Motor neuron (in vitro differentiated cells): ENCODE measurements at regions not wholly inside any gene's neighbourhood (a gene's known extent, or its start where the extent isn't known, plus 50 kb on each side); places are given as distances from the start of the nearest gene placed in this dataset.

Source experiments
- ATAC-seq, 8 experiments: fragments of 200-7000 bp; cut with Tn5 transposase; replicated peaks in 6 of 8; 2 replicates each; pipeline ENCODE4 v1.8.0; 2021; ENCODE audit warnings: mild to moderate bottlenecking in 8 of 8, moderate library complexity in 8 of 8
- H3K27ac ChIP-seq, 2 donors: fragments of 250-450 bp; sonication (Bioruptor Pico); 2 replicates each; pipeline ENCODE4 v1.9.0; 2021; ENCODE audit warnings: antibody characterized with exemption in 2 of 2, mild to moderate bottlenecking in 2 of 2, moderate library complexity in 1 of 2
- H3K4me1 ChIP-seq, 2 donors: fragments of 250-450 bp; sonication (Bioruptor Pico); replicated peaks in 1 of 2; 2 replicates each; pipeline ENCODE4 v1.6.1; 2021; ENCODE audit warnings: antibody characterized with exemption in 2 of 2, mild to moderate bottlenecking in 2 of 2, moderate library complexity in 1 of 2
- H3K4me3 ChIP-seq, 5 donors: fragments of 250-450 bp; sonication (Bioruptor Pico); 2 replicates each; pipeline ENCODE4 v1.9.0; 2021; ENCODE audit warnings: antibody characterized with exemption in 5 of 5, mild to moderate bottlenecking in 5 of 5, moderate library complexity in 4 of 5
- WGBS, 10 experiments: fragments of 450-650 bp; shearing (Covaris generic); methylation state at CpG; one replicate each; pipeline ENCODE4 v1.0.0; 2022; 5-methylcytosine and 5-hydroxymethylcytosine counted together
- in situ Hi-C, 9 experiments: fragments of 400-800 bp; cut with MboI; loops; one replicate each; pipeline ENCODE4 v1.15.0; 2021; ENCODE audit warnings: low sequenced_read_pairs in 9 of 9, low pct_unique_long_range_greater_than_20kb in 2 of 9; ENCODE audit not compliant: unreplicated experiment in 9 of 9

- Histone ChIP-seq H3K4me3 (no peak overlapping the region), H3K4me1 (no peaks in the 10 kb centered on the region), H3K27ac (no peak overlapping the region)
- WGBS, 10 experiments = 33 to 100% (median 76%) methylated on average over 1 to 3 of the region's 3 CpGs; no CpG with 5 or more reads in 1 of the 10 experiments
- ATAC-seq = no peak
- in situ Hi-C loops = no loop called here
Measured at GRCh38 chr2:111647359-111647758, 236.6 kb downstream of the ANAPC1 start.

DNA sequence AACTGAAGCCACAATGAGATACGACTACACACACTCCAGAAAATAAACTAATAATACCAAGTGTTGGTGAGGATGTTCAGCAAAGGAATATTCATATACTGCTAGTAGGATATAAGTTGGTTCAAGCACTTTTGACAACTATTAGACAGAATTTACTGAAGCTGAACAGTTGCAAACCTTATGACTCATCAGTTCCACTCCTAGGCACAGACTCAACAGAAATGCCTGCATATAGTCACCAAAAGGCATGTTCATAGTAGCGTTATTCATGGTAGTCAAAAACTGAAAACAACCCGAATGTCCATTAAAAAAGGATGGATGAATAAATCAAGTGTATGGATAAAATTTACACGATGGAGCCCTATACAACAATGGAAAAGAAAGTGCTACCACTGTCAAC is 232.0 kb downstream of the ANAPC1 start:
- 27 to 100% (median 87%) methylated on average over 1 to 4 of the region's 4 CpGs for WGBS, 10 experiments
- in situ Hi-C loops = no loop called here

DNA sequence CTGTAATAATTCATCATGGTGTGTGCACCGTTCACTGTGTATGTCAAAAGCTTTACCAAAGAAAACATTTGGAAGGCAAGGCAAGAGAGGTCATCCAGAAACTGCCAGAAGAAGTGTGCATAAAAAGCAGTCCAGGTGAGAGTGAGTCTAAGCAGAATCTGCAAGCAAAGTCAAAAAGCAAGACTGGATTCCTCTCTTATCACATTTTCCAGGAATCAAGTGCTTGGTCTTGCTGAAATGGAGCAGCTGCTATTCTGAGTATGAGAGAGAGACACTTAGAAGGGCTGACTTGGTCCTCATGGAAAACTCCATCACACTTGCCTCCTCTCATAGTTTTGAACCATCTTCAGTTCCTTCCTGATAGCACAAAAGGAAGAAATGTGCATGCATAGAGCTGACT is 231.3 kb downstream of the ANAPC1 start:
- whole genome bisulfite sequencing, 10 experiments = 0 to 100% (median 67%) methylated on average over 1 of the region's 1 CpG; no CpG with 5 or more reads in 5 of the 10 experiments
- no peak overlapping the region for H3K4me3 ChIP-seq
- no peak for ATAC-seq
- H3K27ac ChIP-seq = no peak overlapping the region
- in situ Hi-C loops = no loop called here
- H3K4me1 ChIP-seq = no peaks in the 10 kb centered on the region

More for the DNA sequence above, 232.0 kb downstream of the ANAPC1 start:
- peak in 2 of 8 experiments; percentile 86 to 88 for ATAC-seq
- H3K27ac ChIP-seq = no peak overlapping the region
- no peak overlapping the region for H3K4me3 ChIP-seq
- no peaks in the 10 kb centered on the region for H3K4me1 ChIP-seq

- H3K27ac ChIP-seq = no peak overlapping the region
- in situ Hi-C loops = no loop called here
- WGBS, 10 experiments = 13 to 100% (median 71%) methylated on average over 1 of the region's 1 CpG; no CpG with 5 or more reads in 5 of the 10 experiments
Measured at GRCh38 chr2:111653103-111653624, 230.8 kb downstream of the ANAPC1 start.

GRCh38 chr2:111653913-111654312 is 230.1 kb downstream of the ANAPC1 start:
- H3K27ac ChIP-seq = no peak overlapping the region
- H3K4me3 ChIP-seq = no peak overlapping the region
- in situ Hi-C loops = no loop called here
- ATAC-seq = no peak
- WGBS, 10 experiments = 60 to 100% (median 83%) methylated on average over 1 to 2 of the region's 4 CpGs; no CpG with 5 or more reads in 5 of the 10 experiments
- H3K4me1 ChIP-seq = no peaks in the 10 kb centered on the region

More at GRCh38 chr2:111653103-111653624, 230.8 kb downstream of the ANAPC1 start:
- Histone ChIP-seq H3K4me3 (no peak overlapping the region), H3K4me1 (no peaks in the 10 kb centered on the region)
- ATAC-seq = no peak

- Histone ChIP-seq H3K4me1 (no peaks in the 10 kb centered on the region), H3K4me3 (no peak overlapping the region), H3K27ac (no peak overlapping the region)
- ATAC-seq = no peak
- in situ Hi-C loops = no loop called here
- WGBS, 10 experiments = 13 to 100% (median 83%) methylated on average over 1 to 3 of the region's 5 CpGs; no CpG with 5 or more reads in 3 of the 10 experiments
Measured at GRCh38 chr2:111654829-111655228, 229.2 kb downstream of the ANAPC1 start.

DNA sequence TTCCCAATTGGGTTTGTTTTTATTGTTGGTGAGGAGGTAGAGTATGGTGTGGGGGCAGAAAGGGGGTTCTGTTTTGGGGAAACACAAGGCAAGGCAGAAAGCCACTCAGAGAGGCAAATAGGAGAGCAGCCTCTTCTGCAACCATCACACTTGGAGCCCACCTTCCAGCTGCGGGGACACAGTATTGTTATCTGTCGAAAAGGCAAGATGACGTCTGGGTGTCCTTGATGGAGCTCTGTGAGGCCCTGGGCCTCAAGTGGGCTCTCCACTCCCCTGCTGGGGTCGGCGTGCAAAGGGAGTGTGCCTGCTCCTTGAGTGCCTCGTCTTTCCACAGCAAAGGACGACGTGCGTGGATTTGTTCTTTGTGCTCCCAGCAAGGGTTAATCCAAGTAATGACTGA is 227.6 kb downstream of the ANAPC1 start:
- ATAC-seq = no peak
- Histone ChIP-seq H3K4me1 (no peaks in the 10 kb centered on the region), H3K4me3 (no peak overlapping the region), H3K27ac (no peak overlapping the region)
- in situ Hi-C loops = no loop called here
- 78 to 100% (median 95%) methylated on average over 1 to 9 of the region's 9 CpGs; no CpG with 5 or more reads in 2 of the 10 experiments for WGBS, 10 experiments

DNA sequence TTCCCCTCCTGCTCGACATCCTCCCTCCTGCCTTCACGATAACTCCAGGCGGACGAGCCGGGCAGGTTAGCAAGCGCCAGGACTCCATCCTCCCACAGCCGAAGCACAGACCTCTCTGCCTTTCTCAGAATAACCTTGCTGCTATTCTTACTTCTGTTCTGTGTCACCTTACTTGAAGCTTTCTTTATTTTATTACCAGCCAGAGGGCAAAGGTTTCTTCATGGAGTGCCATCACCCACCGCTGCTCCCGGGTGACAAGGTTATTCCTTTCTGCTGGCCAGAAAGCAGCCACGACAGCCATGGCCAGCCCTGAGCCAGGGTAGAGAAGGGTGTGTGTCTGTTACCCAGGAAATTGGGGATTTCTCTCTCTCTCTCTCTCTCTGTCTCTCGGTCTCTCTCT is 227.1 kb downstream of the ANAPC1 start:
- H3K4me1 ChIP-seq = no peaks in the 10 kb centered on the region
- H3K4me3 ChIP-seq = no peak overlapping the region
- in situ Hi-C loops = no loop called here
- ATAC-seq = no peak
- 80 to 100% (median 86%) methylated on average over 1 to 10 of the region's 11 CpGs; no CpG with 5 or more reads in 3 of the 10 experiments for WGBS, 10 experiments
- no peak overlapping the region for H3K27ac ChIP-seq

- WGBS, 10 experiments = 50 to 96% (median 80%) methylated on average over 1 to 7 of the region's 8 CpGs; no CpG with 5 or more reads in 2 of the 10 experiments
- Histone ChIP-seq H3K4me1 (no peaks in the 10 kb centered on the region), H3K27ac (no peak overlapping the region), H3K4me3 (no peak overlapping the region)
- no peak for ATAC-seq
- in situ Hi-C loops = no loop called here
Measured at GRCh38 chr2:111657351-111657975, 226.5 kb downstream of the ANAPC1 start.

GRCh38 chr2:111659361-111660333 is 224.3 kb downstream of the ANAPC1 start:
- no peak overlapping the region for H3K27ac ChIP-seq
- in situ Hi-C loops = no loop called here

GRCh38 chr2:111660811-111661210 is 223.2 kb downstream of the ANAPC1 start:
- ATAC-seq = no peak
- no peak overlapping the region for H3K4me3 ChIP-seq
- in situ Hi-C loops = no loop called here
- no peak overlapping the region for H3K27ac ChIP-seq
- WGBS, 10 experiments = 81 to 100% (median 93%) methylated on average over 3 to 5 of the region's 5 CpGs
- H3K4me1 ChIP-seq = no peaks in the 10 kb centered on the region

More at GRCh38 chr2:111659361-111660333, 224.3 kb downstream of the ANAPC1 start:
- Histone ChIP-seq H3K4me3 (no peak overlapping the region), H3K4me1 (no peaks in the 10 kb centered on the region)
- peak; percentile 78 to 91 (median 84) for ATAC-seq
- WGBS, 10 experiments = 41 to 100% (median 76%) methylated on average over 1 to 8 of the region's 13 CpGs; no CpG with 5 or more reads in 2 of the 10 experiments

DNA sequence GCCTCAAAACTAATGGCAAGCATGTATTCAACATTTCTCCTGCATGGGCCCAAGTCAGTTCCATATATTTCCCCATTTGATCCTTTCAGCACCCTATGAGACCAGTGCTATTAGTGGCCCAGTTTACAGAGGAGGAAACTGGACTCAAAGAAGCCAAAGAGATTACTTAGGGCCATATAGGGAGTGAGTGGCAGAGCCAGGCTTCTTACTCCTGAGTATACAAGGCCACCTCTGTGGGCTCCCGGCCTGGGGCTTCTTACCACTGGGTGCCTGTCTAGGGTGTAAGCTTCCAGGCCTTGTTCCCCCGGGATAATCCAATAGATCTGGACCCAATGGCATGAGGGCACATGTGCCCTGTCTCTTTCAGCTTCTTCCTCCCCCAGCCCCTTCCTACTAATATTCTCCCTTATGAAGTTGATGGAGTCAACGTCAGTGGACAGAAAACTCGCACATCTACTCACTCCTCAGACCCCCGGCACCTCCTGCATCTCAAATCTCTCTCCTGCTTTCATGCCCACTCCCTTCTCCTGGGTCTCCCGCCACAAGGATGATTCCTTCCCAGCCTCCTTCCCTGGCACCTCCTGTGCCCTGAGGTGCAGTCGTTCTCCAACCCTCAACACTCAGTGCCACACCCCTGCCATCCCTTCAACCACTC is 222.6 kb downstream of the ANAPC1 start:
- WGBS, 10 experiments = 20 to 100% (median 84%) methylated on average over 1 to 5 of the region's 7 CpGs; no CpG with 5 or more reads in 1 of the 10 experiments
- ATAC-seq = no peak
- Histone ChIP-seq H3K27ac (no peak overlapping the region), H3K4me3 (no peak overlapping the region), H3K4me1 (no peaks in the 10 kb centered on the region)
- in situ Hi-C loops = no loop called here
